Retina (tissue), 1 donor: ENCODE measurements at regions not wholly inside any gene's neighbourhood (a gene's known extent, or its start where the extent isn't known, plus 50 kb on each side); places are given as distances from the start of the nearest gene placed in this dataset.
A peak's percentile ranks its signal among the peaks of the same experiment; 100 is the strongest.
"Not testable (repeated sequence)": the region's sequence is repeated elsewhere in the genome, so short reads cannot be mapped to it uniquely, and the experiment has no call there.

Experiments used
- DNase-seq: peaks from one replicate; pipeline ENCODE4 v3.0.0-alpha.2; 2016

- no peak for DNase-seq
Measured at GRCh38 chr1:188958461-188959115, 1519.1 kb downstream of the BRINP3 start.

- peak; percentile 6 for DNase-seq
Measured at GRCh38 chr1:188986745-188987417, 1490.8 kb downstream of the BRINP3 start.

- no peak for DNase-seq
Measured at GRCh38 chr1:188988589-188988988, 1489.1 kb downstream of the BRINP3 start.

- no peak for DNase-seq
Measured at GRCh38 chr1:188991221-188991930, 1486.3 kb downstream of the BRINP3 start.

GRCh38 chr1:189007824-189008223 is 1469.8 kb downstream of the BRINP3 start:
- DNase-seq = no peak

- no peak for DNase-seq
Measured at GRCh38 chr1:189021577-189021976, 1456.1 kb downstream of the BRINP3 start.

GRCh38 chr1:189022015-189022414 is 1455.6 kb downstream of the BRINP3 start:
- DNase-seq = no peak

- DNase-seq = no peak
Measured at GRCh38 chr1:189027512-189027911, 1450.2 kb downstream of the BRINP3 start.

- no peak for DNase-seq
Measured at GRCh38 chr1:189033169-189033568, 1444.5 kb downstream of the BRINP3 start.

- DNase-seq = no peak
Measured at GRCh38 chr1:189036628-189037027, 1441.0 kb downstream of the BRINP3 start.

- no peak for DNase-seq
Measured at GRCh38 chr1:189046127-189046526, 1431.5 kb downstream of the BRINP3 start.

GRCh38 chr1:189084811-189085210 is 1392.9 kb downstream of the BRINP3 start:
- no peak for DNase-seq

- DNase-seq = no peak
Measured at GRCh38 chr1:189103956-189104355, 1373.7 kb downstream of the BRINP3 start.

- no peak for DNase-seq
Measured at GRCh38 chr1:189117072-189117770, 1360.4 kb downstream of the BRINP3 start.

- no peak for DNase-seq
Measured at GRCh38 chr1:189121941-189122340, 1355.7 kb downstream of the BRINP3 start.

GRCh38 chr1:189125694-189126093 is 1352.0 kb downstream of the BRINP3 start:
- no peak for DNase-seq

- no peak for DNase-seq
Measured at GRCh38 chr1:189131576-189131975, 1346.1 kb downstream of the BRINP3 start.

- DNase-seq = not testable (repeated sequence)
Measured at GRCh38 chr1:189139748-189140147, 1337.9 kb downstream of the BRINP3 start.

- DNase-seq = no peak
Measured at GRCh38 chr1:189141056-189141455, 1336.6 kb downstream of the BRINP3 start.

GRCh38 chr1:189149547-189150375 is 1327.9 kb downstream of the BRINP3 start:
- no peak for DNase-seq

- no peak for DNase-seq
Measured at GRCh38 chr1:189150624-189151023, 1327.0 kb downstream of the BRINP3 start.

- no peak for DNase-seq
Measured at GRCh38 chr1:189151361-189151760, 1326.3 kb downstream of the BRINP3 start.
